ENCODE measurements at regions not wholly inside any gene's neighbourhood (a gene's known extent, or its start where the extent isn't known, plus 50 kb on each side); places are given as distances from the start of the nearest gene placed in this dataset.

DNA sequence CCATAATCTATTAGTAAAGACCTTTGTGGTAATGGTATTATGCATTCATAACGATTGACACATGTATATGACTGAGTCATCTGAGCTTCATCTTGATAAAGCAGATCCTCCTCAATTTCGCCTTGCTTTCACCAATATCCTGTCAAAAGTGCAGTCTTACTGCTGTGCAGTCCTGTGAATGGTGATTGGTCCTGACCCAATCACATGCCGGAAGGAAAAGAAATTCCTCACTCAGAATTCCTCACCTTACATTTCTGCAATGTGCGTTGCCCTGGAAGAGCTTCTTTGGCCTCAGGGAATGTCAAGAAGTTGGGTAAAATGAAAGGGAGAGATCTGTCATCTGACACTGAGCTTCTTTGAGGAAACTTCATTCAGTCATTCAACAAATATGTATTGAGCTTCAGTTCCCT is 121.0 kb upstream of the TSPAN2 start:
- TF ChIP-seq POLR2A (IDR thresholded peaks at IDR 0.05) = no peak
- TF ChIP-seq, protein P1, sequence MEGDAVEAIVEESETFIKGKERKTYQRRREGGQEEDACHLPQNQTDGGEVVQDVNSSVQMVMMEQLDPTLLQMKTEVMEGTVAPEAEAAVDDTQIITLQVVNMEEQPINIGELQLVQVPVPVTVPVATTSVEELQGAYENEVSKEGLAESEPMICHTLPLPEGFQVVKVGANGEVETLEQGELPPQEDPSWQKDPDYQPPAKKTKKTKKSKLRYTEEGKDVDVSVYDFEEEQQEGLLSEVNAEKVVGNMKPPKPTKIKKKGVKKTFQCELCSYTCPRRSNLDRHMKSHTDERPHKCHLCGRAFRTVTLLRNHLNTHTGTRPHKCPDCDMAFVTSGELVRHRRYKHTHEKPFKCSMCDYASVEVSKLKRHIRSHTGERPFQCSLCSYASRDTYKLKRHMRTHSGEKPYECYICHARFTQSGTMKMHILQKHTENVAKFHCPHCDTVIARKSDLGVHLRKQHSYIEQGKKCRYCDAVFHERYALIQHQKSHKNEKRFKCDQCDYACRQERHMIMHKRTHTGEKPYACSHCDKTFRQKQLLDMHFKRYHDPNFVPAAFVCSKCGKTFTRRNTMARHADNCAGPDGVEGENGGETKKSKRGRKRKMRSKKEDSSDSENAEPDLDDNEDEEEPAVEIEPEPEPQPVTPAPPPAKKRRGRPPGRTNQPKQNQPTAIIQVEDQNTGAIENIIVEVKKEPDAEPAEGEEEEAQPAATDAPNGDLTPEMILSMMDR (IDR thresholded peaks at IDR 0.05) = no peak
